Panc1 (cell line): ENCODE measurements at regions not wholly inside any gene's neighbourhood (a gene's known extent, or its start where the extent isn't known, plus 50 kb on each side); places are given as distances from the start of the nearest gene placed in this dataset.

Experiments used
- POLR2AphosphoS5 ChIP-seq: IDR thresholded peaks from 2 replicates; pipeline ENCODE4 v1.6.1; 2012; ENCODE audit warnings: mild to moderate bottlenecking, low read depth, low read length, moderate library complexity
- TF ChIP-seq, protein P1 (sequence below): fragments of 450-650 bp; IDR thresholded peaks from 2 replicates; pipeline ENCODE4 v1.5.1; 2017; ENCODE audit warnings: mild to moderate bottlenecking
- TF ChIP-seq, protein P2 (sequence below), 2 experiments: IDR thresholded peaks; 2 replicates each; pipeline ENCODE4 v1.6.1; 2011 to 2012; ENCODE audit warnings: low read depth in 2 of 2, control low read depth in 1 of 2, low read length in 1 of 2, mild to moderate bottlenecking in 1 of 2, moderate library complexity in 1 of 2; ENCODE audit not compliant: insufficient read depth in 1 of 2

DNA sequence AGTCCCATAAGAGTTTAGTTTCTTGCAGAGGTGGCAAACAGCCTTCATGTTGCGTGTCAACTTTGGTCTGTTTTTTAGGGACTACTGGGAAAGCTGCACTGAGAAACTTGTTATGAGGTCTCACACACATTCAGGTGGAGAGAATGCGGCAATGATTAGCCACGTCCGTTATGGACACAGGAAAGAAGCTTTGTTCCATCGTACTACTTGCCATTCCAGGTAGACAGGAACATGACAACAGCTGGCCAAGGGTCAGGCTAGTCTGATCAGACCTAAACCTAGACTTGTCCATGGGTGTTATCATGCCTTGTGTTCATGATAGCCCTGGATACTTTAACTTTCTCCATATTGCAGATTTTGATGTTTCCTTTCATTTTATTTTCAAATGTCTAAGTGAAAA, 113.2 kb downstream of the ZNF608 start:
- TF ChIP-seq, protein P1, sequence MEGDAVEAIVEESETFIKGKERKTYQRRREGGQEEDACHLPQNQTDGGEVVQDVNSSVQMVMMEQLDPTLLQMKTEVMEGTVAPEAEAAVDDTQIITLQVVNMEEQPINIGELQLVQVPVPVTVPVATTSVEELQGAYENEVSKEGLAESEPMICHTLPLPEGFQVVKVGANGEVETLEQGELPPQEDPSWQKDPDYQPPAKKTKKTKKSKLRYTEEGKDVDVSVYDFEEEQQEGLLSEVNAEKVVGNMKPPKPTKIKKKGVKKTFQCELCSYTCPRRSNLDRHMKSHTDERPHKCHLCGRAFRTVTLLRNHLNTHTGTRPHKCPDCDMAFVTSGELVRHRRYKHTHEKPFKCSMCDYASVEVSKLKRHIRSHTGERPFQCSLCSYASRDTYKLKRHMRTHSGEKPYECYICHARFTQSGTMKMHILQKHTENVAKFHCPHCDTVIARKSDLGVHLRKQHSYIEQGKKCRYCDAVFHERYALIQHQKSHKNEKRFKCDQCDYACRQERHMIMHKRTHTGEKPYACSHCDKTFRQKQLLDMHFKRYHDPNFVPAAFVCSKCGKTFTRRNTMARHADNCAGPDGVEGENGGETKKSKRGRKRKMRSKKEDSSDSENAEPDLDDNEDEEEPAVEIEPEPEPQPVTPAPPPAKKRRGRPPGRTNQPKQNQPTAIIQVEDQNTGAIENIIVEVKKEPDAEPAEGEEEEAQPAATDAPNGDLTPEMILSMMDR: no peak
- TF ChIP-seq POLR2AphosphoS5: no peak
- TF ChIP-seq, protein P2, sequence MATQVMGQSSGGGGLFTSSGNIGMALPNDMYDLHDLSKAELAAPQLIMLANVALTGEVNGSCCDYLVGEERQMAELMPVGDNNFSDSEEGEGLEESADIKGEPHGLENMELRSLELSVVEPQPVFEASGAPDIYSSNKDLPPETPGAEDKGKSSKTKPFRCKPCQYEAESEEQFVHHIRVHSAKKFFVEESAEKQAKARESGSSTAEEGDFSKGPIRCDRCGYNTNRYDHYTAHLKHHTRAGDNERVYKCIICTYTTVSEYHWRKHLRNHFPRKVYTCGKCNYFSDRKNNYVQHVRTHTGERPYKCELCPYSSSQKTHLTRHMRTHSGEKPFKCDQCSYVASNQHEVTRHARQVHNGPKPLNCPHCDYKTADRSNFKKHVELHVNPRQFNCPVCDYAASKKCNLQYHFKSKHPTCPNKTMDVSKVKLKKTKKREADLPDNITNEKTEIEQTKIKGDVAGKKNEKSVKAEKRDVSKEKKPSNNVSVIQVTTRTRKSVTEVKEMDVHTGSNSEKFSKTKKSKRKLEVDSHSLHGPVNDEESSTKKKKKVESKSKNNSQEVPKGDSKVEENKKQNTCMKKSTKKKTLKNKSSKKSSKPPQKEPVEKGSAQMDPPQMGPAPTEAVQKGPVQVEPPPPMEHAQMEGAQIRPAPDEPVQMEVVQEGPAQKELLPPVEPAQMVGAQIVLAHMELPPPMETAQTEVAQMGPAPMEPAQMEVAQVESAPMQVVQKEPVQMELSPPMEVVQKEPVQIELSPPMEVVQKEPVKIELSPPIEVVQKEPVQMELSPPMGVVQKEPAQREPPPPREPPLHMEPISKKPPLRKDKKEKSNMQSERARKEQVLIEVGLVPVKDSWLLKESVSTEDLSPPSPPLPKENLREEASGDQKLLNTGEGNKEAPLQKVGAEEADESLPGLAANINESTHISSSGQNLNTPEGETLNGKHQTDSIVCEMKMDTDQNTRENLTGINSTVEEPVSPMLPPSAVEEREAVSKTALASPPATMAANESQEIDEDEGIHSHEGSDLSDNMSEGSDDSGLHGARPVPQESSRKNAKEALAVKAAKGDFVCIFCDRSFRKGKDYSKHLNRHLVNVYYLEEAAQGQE (IDR thresholded peaks at IDR 0.05; ENCODE audit: insufficient read depth in 1 of 2, low read depth in 2 of 2, low read length in 1 of 2): no peak
